ENCODE measurements at regions not wholly inside any gene's neighbourhood (a gene's known extent, or its start where the extent isn't known, plus 50 kb on each side); places are given as distances from the start of the nearest gene placed in this dataset.

DNA sequence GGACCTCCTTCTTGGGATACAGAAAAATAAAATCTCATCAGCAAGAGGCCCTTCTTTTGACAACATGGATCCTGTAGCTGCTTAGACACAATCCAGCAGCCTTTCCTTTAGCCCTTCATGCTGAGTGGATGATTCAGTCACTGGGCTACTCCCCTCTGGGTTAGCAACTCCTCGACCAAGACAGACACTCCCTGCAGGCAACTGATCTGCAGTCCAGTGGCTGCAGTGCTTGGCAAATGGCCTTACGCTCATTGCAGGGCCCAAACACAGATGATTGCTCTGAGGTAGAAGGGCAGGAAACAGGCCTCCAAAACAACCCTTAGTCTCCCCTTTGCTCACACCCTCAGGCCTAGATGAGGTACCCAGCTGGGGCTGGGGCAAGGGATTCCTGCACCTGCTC, 73.2 kb upstream of the OPCML start:
- in situ Hi-C loops (cut with HindIII; ENCODE audit: low pct_unique_long_range_greater_than_20kb, low sequenced_read_pairs), result no loop called here
- Histone ChIP-seq H3K36me3 (ENCODE audit: control insufficient read depth, insufficient read depth, low read length) (no peaks in the 10 kb centered on the region), H3K27me3 (ENCODE audit: control insufficient read depth, insufficient read depth, low read length) (no peaks in the 10 kb centered on the region), H3K4me3 (ENCODE audit: low read depth in 2 of 2, low read length in 2 of 2) (no peak overlapping the region), H3K9me3 (ENCODE audit: control insufficient read depth, insufficient read depth, low read depth, low read length) (no peaks in the 10 kb centered on the region), H3K27ac (ENCODE audit: low read length) (no peak overlapping the region), H3K4me1 (ENCODE audit: control insufficient read depth, insufficient read depth, low read length) (no peaks in the 10 kb centered on the region)
- POLR2A ChIA-PET, result no interaction called here
- no TSS peak for BruUV-seq (replicated peaks)
- DNase-seq (ENCODE audit: low read depth, low spot score) (no peak), ATAC-seq (no peak)
- intact Hi-C loops (cut with micrococcal nuclease; ENCODE audit: unreplicated experiment), result no loop called here
- CTCF ChIA-PET, result no interaction called here
- TF ChIP-seq TCF7L2 (IDR thresholded peaks at IDR 0.05; ENCODE audit: low read depth, low read length) (no peak), POLR2AphosphoS5 (IDR thresholded peaks at IDR 0.05; ENCODE audit: low read depth, low read length) (no peak), SIN3A (IDR thresholded peaks at IDR 0.05; ENCODE audit: borderline replicate concordance, insufficient read depth, low read depth, low read length) (no peak)
- TF ChIP-seq, protein P1, sequence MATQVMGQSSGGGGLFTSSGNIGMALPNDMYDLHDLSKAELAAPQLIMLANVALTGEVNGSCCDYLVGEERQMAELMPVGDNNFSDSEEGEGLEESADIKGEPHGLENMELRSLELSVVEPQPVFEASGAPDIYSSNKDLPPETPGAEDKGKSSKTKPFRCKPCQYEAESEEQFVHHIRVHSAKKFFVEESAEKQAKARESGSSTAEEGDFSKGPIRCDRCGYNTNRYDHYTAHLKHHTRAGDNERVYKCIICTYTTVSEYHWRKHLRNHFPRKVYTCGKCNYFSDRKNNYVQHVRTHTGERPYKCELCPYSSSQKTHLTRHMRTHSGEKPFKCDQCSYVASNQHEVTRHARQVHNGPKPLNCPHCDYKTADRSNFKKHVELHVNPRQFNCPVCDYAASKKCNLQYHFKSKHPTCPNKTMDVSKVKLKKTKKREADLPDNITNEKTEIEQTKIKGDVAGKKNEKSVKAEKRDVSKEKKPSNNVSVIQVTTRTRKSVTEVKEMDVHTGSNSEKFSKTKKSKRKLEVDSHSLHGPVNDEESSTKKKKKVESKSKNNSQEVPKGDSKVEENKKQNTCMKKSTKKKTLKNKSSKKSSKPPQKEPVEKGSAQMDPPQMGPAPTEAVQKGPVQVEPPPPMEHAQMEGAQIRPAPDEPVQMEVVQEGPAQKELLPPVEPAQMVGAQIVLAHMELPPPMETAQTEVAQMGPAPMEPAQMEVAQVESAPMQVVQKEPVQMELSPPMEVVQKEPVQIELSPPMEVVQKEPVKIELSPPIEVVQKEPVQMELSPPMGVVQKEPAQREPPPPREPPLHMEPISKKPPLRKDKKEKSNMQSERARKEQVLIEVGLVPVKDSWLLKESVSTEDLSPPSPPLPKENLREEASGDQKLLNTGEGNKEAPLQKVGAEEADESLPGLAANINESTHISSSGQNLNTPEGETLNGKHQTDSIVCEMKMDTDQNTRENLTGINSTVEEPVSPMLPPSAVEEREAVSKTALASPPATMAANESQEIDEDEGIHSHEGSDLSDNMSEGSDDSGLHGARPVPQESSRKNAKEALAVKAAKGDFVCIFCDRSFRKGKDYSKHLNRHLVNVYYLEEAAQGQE (IDR thresholded peaks at IDR 0.05; ENCODE audit: insufficient read depth in 1 of 2, low read depth in 2 of 2, low read length in 1 of 2), result no peak
- TF ChIP-seq, protein P2, sequence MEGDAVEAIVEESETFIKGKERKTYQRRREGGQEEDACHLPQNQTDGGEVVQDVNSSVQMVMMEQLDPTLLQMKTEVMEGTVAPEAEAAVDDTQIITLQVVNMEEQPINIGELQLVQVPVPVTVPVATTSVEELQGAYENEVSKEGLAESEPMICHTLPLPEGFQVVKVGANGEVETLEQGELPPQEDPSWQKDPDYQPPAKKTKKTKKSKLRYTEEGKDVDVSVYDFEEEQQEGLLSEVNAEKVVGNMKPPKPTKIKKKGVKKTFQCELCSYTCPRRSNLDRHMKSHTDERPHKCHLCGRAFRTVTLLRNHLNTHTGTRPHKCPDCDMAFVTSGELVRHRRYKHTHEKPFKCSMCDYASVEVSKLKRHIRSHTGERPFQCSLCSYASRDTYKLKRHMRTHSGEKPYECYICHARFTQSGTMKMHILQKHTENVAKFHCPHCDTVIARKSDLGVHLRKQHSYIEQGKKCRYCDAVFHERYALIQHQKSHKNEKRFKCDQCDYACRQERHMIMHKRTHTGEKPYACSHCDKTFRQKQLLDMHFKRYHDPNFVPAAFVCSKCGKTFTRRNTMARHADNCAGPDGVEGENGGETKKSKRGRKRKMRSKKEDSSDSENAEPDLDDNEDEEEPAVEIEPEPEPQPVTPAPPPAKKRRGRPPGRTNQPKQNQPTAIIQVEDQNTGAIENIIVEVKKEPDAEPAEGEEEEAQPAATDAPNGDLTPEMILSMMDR (IDR thresholded peaks at IDR 0.05), result no peak

DNA sequence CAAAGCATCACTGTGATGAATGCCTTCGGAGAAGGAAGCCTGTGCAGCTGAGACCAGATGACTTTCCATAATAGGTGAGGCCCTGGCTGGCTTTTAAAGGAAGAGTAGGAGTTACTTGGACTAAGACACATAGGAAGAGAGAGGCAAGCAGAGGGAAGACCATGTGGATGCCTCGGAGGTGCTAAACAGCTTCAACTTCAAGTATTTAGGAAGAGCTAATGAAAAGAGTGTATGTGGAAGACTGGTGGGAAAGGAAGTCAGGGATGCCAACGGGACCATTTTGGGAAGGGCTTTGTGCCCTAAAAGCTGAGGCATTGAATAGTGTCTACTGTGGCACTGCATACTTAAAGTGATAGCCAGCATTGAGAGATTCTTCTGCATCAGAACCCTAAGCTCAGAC, 69.3 kb upstream of the OPCML start:
- CTCF ChIA-PET, result no interaction called here
- Histone ChIP-seq H3K9me3 (ENCODE audit: control insufficient read depth, insufficient read depth, low read depth, low read length) (no peaks in the 10 kb centered on the region), H3K27me3 (ENCODE audit: control insufficient read depth, insufficient read depth, low read length) (no peaks in the 10 kb centered on the region), H3K4me1 (ENCODE audit: control insufficient read depth, insufficient read depth, low read length) (no peaks in the 10 kb centered on the region), H3K27ac (ENCODE audit: low read length) (no peak overlapping the region), H3K36me3 (ENCODE audit: control insufficient read depth, insufficient read depth, low read length) (no peaks in the 10 kb centered on the region), H3K4me3 (ENCODE audit: low read depth in 2 of 2, low read length in 2 of 2) (no peak overlapping the region)
- in situ Hi-C loops (cut with HindIII; ENCODE audit: low pct_unique_long_range_greater_than_20kb, low sequenced_read_pairs) (no loop called here), intact Hi-C loops (cut with micrococcal nuclease; ENCODE audit: unreplicated experiment) (no loop called here)
- ATAC-seq (no peak), DNase-seq (ENCODE audit: low read depth, low spot score) (no peak)
- POLR2A ChIA-PET, result no interaction called here
- no TSS peak for BruUV-seq (replicated peaks)
- TF ChIP-seq, protein P2 (IDR thresholded peaks at IDR 0.05), result no peak
- no peak for TF ChIP-seq POLR2AphosphoS5 (IDR thresholded peaks at IDR 0.05; ENCODE audit: low read depth, low read length)
- no peak for TF ChIP-seq SIN3A (IDR thresholded peaks at IDR 0.05; ENCODE audit: borderline replicate concordance, insufficient read depth, low read depth, low read length)
- TF ChIP-seq, protein P1 (IDR thresholded peaks at IDR 0.05; ENCODE audit: insufficient read depth in 1 of 2, low read depth in 2 of 2, low read length in 1 of 2), result no peak
- TF ChIP-seq TCF7L2 (IDR thresholded peaks at IDR 0.05; ENCODE audit: low read depth, low read length), result no peak

Data from Panc1 (cell line).